Rectal smooth muscle tissue (tissue), 1 donor: ENCODE measurements at regions not wholly inside any gene's neighbourhood (a gene's known extent, or its start where the extent isn't known, plus 50 kb on each side); places are given as distances from the start of the nearest gene placed in this dataset.
"Not testable (repeated sequence)": the region's sequence is repeated elsewhere in the genome, so short reads cannot be mapped to it uniquely, and the experiment has no call there.

Experiments used
- H3K27ac ChIP-seq: one replicate; pipeline ENCODE4 v1.7.0; 2013; ENCODE audit warnings: low read depth, low read length, inconsistent platforms
- H3K27me3 ChIP-seq: one replicate; pipeline ENCODE4 v1.7.0; 2013; ENCODE audit warnings: low read length; ENCODE audit not compliant: control insufficient read depth, insufficient read depth
- H3K36me3 ChIP-seq: one replicate; pipeline ENCODE4 v1.7.0; 2013; ENCODE audit warnings: low read length; ENCODE audit not compliant: control insufficient read depth, insufficient read depth
- H3K4me1 ChIP-seq: one replicate; pipeline ENCODE4 v1.7.0; 2013; ENCODE audit warnings: low read length; ENCODE audit not compliant: control insufficient read depth, insufficient read depth
- H3K4me3 ChIP-seq: one replicate; pipeline ENCODE4 v1.7.0; 2013; ENCODE audit warnings: low read length
- H3K9ac ChIP-seq: one replicate; pipeline ENCODE4 v1.7.0; 2013; ENCODE audit warnings: low read length

- H3K27me3 ChIP-seq: no peaks in the 10 kb centered on the region
- H3K4me3 ChIP-seq: no peak overlapping the region
Observed at GRCh38 chr5:27868292-27868691, 829.9 kb upstream of the CDH9 start.

GRCh38 chr5:27855491-27855890, 817.1 kb upstream of the CDH9 start:
- H3K27ac ChIP-seq: no peak overlapping the region
- no peak overlapping the region for H3K4me3 ChIP-seq
- H3K4me1 ChIP-seq: no peaks in the 10 kb centered on the region
- no peak overlapping the region for H3K9ac ChIP-seq
- no peaks in the 10 kb centered on the region for H3K36me3 ChIP-seq
- H3K27me3 ChIP-seq: no peaks in the 10 kb centered on the region

More at GRCh38 chr5:27868292-27868691, 829.9 kb upstream of the CDH9 start:
- H3K4me1 ChIP-seq: no peaks in the 10 kb centered on the region
- no peaks in the 10 kb centered on the region for H3K36me3 ChIP-seq
- H3K27ac ChIP-seq: no peak overlapping the region
- no peak overlapping the region for H3K9ac ChIP-seq

- H3K9ac ChIP-seq: no peak overlapping the region
- H3K36me3 ChIP-seq: no peaks in the 10 kb centered on the region
- no peak overlapping the region for H3K27ac ChIP-seq
- no peaks in the 10 kb centered on the region for H3K4me1 ChIP-seq
- H3K4me3 ChIP-seq: no peak overlapping the region
- no peaks in the 10 kb centered on the region for H3K27me3 ChIP-seq
Observed at GRCh38 chr5:27854243-27854852, 816.0 kb upstream of the CDH9 start.

GRCh38 chr5:27845248-27845647, 806.9 kb upstream of the CDH9 start:
- Histone ChIP-seq H3K4me1 (no peaks in the 10 kb centered on the region), H3K27ac (no peak overlapping the region), H3K27me3 (no peaks in the 10 kb centered on the region), H3K9ac (no peak overlapping the region), H3K4me3 (no peak overlapping the region), H3K36me3 (no peaks in the 10 kb centered on the region)

- H3K9ac ChIP-seq, H3K4me1 ChIP-seq, H3K27me3 ChIP-seq, H3K36me3 ChIP-seq, H3K4me3 ChIP-seq, H3K27ac ChIP-seq: not testable (repeated sequence)
Observed at GRCh38 chr5:27836704-27837103, 798.3 kb upstream of the CDH9 start.

GRCh38 chr5:27832886-27833285, 794.5 kb upstream of the CDH9 start:
- Histone ChIP-seq H3K4me3 (no peak overlapping the region), H3K9ac (no peak overlapping the region), H3K36me3 (no peaks in the 10 kb centered on the region), H3K4me1 (no peaks in the 10 kb centered on the region), H3K27ac (no peak overlapping the region), H3K27me3 (no peaks in the 10 kb centered on the region)

GRCh38 chr5:27830546-27830945, 792.2 kb upstream of the CDH9 start:
- Histone ChIP-seq H3K27me3 (no peaks in the 10 kb centered on the region), H3K4me1 (no peaks in the 10 kb centered on the region), H3K9ac (no peak overlapping the region), H3K36me3 (no peaks in the 10 kb centered on the region), H3K4me3 (no peak overlapping the region), H3K27ac (no peak overlapping the region)

GRCh38 chr5:27821681-27822080, 783.3 kb upstream of the CDH9 start:
- Histone ChIP-seq H3K27ac (no peak overlapping the region), H3K36me3 (no peaks in the 10 kb centered on the region), H3K9ac (no peak overlapping the region), H3K4me1 (no peaks in the 10 kb centered on the region), H3K27me3 (no peaks in the 10 kb centered on the region), H3K4me3 (no peak overlapping the region)

GRCh38 chr5:27818888-27819287, 780.5 kb upstream of the CDH9 start:
- H3K9ac ChIP-seq: no peak overlapping the region
- no peaks in the 10 kb centered on the region for H3K27me3 ChIP-seq

GRCh38 chr5:27814983-27815382, 776.6 kb upstream of the CDH9 start:
- Histone ChIP-seq H3K4me1 (no peaks in the 10 kb centered on the region), H3K36me3 (no peaks in the 10 kb centered on the region), H3K9ac (no peak overlapping the region), H3K27me3 (no peaks in the 10 kb centered on the region), H3K27ac (no peak overlapping the region), H3K4me3 (no peak overlapping the region)

More at GRCh38 chr5:27818888-27819287, 780.5 kb upstream of the CDH9 start:
- H3K4me1 ChIP-seq: no peaks in the 10 kb centered on the region
- no peak overlapping the region for H3K4me3 ChIP-seq
- no peak overlapping the region for H3K27ac ChIP-seq
- no peaks in the 10 kb centered on the region for H3K36me3 ChIP-seq

- Histone ChIP-seq H3K27me3 (no peaks in the 10 kb centered on the region), H3K27ac (no peak overlapping the region), H3K36me3 (no peaks in the 10 kb centered on the region), H3K4me3 (no peak overlapping the region), H3K9ac (no peak overlapping the region), H3K4me1 (no peaks in the 10 kb centered on the region)
Observed at GRCh38 chr5:27814286-27814685, 775.9 kb upstream of the CDH9 start.

- Histone ChIP-seq H3K4me3 (no peak overlapping the region), H3K9ac (no peak overlapping the region), H3K27ac (no peak overlapping the region), H3K4me1 (no peaks in the 10 kb centered on the region), H3K36me3 (no peaks in the 10 kb centered on the region), H3K27me3 (no peaks in the 10 kb centered on the region)
Observed at GRCh38 chr5:27810458-27810857, 772.1 kb upstream of the CDH9 start.

- Histone ChIP-seq H3K4me3 (no peak overlapping the region), H3K27ac (no peak overlapping the region), H3K9ac (no peak overlapping the region), H3K36me3 (no peaks in the 10 kb centered on the region), H3K27me3 (no peaks in the 10 kb centered on the region), H3K4me1 (no peaks in the 10 kb centered on the region)
Observed at GRCh38 chr5:27797220-27797619, 758.8 kb upstream of the CDH9 start.
